Fibroblast of gingiva (primary cell): ENCODE measurements at regions not wholly inside any gene's neighbourhood (a gene's known extent, or its start where the extent isn't known, plus 50 kb on each side); places are given as distances from the start of the nearest gene placed in this dataset.
"Not testable (repeated sequence)": the region's sequence is repeated elsewhere in the genome, so short reads cannot be mapped to it uniquely, and the experiment has no call there.

Experiments used
- DNase-seq: peaks from one replicate; pipeline ENCODE4 v3.0.0-alpha.2; 2011; ENCODE audit warnings: low read depth

DNA sequence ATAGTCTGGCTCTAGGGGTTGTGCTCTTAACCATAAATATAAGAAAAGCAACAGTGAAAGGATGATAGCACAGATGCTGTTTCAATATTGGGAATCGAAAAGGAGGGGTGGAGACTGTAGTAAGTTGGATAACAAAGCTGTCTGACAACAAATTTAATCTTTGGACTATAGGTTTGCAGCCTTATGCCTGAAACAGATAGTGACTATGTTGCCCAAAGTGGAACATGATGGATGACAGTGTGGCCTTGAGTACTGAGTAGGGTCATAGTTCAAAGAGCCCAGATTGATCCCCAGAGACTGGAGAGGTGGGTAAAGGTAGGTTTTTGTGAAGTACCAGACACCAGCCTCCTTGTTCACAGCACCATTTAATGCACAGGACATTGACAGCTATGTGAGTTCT lies 144.0 kb upstream of the PALMD start:
- no peak for DNase-seq

DNA sequence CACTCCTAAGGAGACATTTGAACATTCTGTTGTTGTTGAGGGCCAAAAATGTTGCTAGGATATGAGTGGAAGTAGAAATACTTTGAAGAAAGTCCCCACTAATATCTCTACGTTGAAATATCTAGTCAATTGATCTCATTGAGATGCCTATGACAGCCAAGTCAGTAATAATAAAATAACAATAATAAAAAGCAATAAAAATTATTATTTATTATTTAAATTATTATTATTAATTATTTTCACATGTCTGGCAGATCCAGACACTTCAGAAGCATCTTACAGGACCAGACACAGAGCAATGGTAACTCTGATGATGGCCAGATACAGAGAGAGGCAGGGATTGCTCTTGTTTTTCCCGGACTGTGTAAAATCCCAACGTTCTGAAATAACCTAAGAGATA lies 143.5 kb upstream of the PALMD start:
- DNase-seq = no peak

DNA sequence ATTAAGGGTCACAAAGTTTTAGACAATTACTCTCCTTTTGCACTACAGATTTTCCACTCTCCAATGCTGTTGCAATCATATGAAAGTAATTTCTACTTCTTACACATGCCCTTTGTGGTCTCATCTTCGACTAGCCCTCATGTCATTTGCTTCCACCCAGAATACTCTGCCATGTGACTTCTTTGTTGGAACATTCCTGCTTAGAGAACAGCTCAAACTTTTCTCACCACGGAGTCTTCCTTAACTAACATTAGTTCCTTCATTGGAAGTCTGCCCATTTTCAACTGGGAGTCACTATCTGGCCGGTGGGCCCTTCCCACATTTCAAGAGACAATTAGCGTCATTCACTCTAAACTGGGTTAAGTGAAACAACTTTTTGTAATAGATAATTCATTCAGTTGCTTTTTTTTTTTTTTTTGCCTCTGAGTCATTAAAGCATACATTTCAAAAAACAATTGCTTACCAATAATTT lies 142.6 kb upstream of the PALMD start:
- DNase-seq = peak; percentile 44

DNA sequence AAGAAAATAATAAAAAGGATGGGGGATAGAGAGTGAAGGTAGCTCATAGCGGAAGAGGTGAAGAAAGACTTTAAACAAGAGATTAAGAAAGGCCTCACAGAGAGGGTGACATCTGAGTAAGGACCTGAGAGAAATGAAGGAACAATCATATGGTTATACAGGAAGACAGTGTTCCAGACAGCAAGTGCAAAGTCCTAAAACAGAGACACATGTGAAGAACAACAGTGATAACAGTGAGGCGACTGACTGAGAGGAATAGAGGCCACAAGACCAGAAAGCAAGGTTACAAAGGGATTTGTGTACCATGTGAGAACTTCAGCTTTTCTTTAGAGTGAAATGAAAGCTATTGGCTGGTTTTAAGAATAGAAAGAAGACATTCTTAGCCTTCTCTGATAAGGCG lies 141.6 kb upstream of the PALMD start:
- DNase-seq = no peak

DNA sequence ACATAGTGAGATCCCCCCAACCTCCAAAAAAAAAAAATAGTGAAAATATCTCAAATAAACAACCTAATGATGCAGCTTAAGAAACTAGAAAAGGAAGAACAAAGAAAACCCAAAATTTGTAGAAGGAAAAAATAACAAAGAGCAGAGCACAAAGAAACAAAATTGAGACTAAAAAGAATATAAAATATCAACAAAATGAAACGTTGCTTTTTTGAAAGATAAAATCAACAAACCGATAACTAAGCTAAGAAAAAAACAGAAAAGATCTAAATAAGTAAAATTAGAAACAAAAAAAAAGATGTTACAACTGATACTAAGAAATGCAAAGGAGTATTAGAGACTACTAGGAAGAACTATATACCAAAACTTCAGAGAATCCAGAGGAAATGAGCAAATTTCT lies 139.3 kb upstream of the PALMD start:
- no peak for DNase-seq

DNA sequence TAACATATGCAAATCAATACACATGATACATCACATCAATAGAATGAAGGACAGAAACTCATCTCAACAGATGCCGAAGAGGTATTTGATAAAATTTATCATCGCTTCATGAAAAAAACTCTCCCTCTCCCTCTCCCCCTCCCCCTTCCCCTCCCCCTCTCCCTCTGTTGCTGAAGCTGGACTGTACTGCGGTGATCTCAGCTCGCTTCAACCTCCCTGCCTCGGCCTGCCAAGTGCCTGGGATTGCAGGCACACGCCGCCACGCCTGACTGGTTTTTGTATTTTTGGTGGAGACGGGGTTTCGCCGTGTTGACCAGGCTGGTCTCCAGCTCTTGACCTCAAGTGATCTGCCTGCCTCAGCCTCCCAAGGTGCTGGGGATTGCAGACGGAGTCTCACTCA lies 138.5 kb upstream of the PALMD start:
- DNase-seq = not testable (repeated sequence)

- DNase-seq = no peak
Measured at GRCh38 chr1:99507906-99508732, 137.8 kb upstream of the PALMD start.

DNA sequence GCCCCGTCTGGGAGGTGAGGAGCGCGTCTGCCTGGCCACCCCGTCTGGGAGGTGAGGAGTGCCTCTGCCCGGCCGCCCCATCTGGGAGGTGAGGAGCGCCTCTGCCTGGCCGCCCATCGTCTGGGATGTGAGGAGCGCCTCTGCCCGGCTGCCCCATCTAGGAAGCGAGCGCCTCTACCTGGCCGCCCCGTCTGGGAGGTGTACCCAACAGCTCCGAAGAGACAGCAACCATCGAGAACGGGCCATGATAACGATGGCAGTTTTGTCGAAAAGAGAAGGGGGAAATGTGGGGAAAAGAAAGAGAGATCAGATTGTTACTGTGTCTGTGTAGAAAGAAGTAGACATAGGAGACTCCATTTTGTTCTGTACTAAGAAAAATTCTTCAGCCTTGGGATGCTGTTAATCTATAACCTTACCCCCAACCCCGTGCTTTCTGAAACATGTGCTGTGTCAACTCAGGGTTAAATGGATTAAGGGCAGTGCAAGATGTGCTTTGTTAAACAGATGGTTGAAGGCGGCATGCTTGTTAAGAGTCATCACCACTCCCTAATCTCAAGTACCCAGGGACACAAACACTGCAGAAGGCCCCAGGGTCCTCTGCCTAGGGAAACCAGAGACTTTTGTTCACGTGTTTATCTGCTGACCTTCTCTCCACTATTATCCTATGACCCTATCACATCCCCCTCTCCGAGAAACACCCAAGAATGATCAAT lies 137.0 kb upstream of the PALMD start:
- not testable (repeated sequence) for DNase-seq

DNA sequence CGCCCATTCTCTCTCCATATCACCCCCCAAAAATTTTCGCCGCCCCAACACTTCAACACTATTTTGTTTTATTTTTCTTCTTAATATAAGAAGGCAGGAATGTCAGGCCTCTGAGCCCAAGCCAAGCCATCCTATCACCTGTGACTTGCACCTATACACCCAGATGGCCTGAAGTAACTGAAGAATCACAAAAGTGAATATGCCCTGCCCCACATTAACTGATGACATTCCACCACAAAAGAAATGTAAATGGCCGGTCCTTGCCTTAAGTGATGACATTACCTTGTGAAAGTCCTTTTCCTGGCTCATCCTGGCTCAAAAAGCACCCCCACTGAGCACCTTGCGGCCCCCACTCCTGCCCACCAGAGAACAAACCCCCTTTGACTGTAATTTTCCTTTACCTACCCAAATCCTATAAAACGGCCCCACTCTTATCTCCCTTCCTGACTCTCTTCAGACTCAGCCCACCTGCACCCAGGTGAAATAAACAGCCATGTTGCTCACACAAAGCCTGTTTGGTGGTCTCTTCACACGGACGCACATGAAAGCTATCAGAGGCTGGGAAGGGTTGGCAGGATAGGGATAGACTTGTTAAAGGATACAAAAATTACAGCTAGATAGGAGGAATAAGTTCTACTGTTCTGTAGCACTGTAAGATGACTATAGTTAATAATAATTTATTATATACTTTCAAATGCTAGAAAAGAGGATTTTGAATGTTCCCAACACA lies 130.9 kb upstream of the PALMD start:
- DNase-seq = not testable (repeated sequence)

DNA sequence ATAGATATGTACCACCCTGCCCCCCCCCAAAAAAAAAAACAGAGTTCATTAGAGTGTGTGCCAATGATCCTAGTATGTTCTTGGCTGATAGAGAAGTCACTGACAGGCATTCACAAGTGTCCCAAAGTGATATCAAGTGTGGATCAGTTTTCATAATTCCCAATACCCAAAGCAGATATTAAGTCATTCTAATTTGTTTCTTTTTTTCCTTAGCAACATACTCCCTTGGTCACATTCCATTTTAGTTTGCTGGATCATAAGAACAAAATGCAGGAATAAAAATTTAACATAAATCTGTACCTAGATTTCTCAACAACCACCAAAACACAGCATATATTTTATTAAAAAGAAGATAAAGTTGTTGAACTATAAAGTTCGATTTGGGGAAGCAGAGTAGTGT lies 129.8 kb upstream of the PALMD start:
- no peak for DNase-seq

- DNase-seq = no peak
Measured at GRCh38 chr1:99520121-99520520, 125.8 kb upstream of the PALMD start.

GRCh38 chr1:99525331-99525730 lies 120.6 kb upstream of the PALMD start:
- no peak for DNase-seq

DNA sequence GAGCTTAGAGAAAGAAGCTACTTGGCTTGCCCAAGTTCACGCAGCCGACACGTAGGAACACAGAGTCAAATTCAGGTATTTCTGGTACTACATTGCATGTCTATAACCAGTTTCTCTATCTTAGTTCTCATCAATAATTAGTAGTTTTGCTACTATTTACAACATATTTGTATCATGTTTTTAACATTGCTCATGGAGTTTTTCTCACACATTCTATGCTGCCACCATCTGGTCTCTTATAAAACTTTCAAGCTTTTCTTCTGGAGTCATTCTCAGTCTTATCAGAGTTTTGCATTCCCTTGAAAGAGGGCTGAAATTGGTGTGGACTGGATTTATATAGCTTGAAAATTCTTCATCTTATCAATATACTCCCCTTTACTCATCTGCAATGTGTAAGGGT lies 118.8 kb upstream of the PALMD start:
- DNase-seq = no peak

DNA sequence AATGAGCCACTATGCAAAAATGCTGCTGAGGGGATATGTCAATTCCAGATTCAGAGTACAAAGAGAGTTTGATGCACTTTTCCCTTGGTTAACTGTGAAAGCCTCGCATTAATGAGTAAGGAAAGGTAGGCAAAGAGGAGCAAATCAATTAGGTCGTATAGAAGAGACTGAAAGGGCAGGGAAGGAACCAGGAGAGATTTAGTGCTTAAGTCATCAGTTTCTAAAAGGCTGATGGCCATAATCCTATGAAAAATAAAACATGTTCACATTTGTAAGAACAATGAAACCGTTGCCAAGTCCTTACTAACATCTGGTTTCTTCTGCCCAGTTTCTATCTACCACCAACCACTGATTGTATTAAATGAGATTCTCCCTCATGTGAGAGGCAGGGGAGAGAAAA lies 118.4 kb upstream of the PALMD start:
- DNase-seq = no peak

- DNase-seq = no peak
Measured at GRCh38 chr1:99529002-99529401, 116.9 kb upstream of the PALMD start.

DNA sequence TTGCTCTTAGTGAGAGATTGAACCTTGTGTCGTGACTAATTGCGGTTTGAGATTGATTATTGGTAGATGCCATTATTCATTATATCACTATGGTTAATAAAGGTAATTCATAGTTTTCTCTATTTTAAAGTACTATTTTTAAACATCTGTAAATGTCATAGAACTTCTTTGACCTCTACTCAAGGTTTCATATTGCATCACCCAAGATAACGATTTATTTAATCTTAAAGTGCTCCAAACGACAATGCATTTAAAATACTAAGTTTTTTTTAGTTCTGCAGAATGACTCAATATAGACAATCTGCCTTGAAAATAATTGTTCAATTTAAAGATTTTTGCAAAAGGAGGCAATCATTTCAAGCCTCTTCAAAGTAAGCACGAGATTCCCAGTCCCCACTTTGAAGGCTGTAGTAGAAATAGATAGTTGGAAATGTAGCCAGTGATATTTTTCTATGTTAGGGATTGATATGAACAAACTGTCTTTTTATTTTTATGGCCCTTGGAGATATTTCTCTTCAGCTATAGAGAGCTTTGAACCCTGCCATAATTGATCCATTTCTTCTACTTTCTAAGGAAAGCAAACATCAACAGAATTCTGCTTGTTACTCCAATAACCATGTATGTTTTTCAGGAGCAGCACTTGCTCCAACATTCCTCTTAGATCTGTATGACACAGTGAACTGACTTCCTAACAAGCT lies 114.2 kb upstream of the PALMD start:
- DNase-seq = no peak

DNA sequence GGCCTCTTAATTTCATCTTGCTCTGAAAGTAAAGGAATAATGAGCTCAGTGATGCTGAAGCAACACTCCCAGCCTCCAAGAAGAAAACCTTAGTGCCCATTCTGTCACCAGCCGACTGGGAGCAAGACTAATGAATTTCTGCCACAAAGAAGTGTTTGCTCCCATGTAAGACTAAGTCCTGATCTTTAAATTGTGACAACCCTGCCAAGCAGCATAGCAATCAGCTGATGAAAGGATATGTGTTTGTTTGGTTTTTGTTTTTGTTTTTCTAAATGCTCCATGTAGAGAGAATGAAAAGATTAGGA lies 113.7 kb upstream of the PALMD start:
- no peak for DNase-seq

- no peak for DNase-seq
Measured at GRCh38 chr1:99533909-99534637, 111.8 kb upstream of the PALMD start.

DNA sequence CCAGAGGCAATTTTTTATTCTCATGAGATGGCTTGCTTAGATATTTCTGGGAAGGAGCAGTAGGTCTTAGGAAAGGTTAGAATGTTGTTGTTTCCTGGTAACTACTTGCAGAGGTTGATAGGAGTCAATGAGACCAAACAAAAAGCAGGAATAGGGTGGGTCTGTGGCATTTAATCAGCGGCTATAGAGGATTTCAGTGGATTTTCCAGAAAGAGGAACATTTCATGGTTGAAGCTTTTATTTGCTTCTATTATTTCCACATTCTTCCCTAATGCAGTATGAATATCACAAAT lies 111.3 kb upstream of the PALMD start:
- DNase-seq = no peak

GRCh38 chr1:99535470-99536164 lies 110.3 kb upstream of the PALMD start:
- no peak for DNase-seq

- no peak for DNase-seq
Measured at GRCh38 chr1:99537886-99538617, 107.9 kb upstream of the PALMD start.
